Cardiac fibroblast (primary cell): ENCODE measurements at regions not wholly inside any gene's neighbourhood (a gene's known extent, or its start where the extent isn't known, plus 50 kb on each side); places are given as distances from the start of the nearest gene placed in this dataset.

Experiments
- DNase-seq, 2 donors: peaks; one replicate each; pipeline versions ENCODE4 v3.0.0 to v3.0.0-alpha.2; 2010; ENCODE audit warnings: low read depth in 2 of 2
- H3K4me3 ChIP-seq, 2 donors: replicated peaks in 1 of 2; 1 replicate in 1 of 2; 2 replicates in 1 of 2; pipeline ENCODE4 v1.5.1; 2011; ENCODE audit warnings: low read depth in 2 of 2, low read length in 2 of 2, mild to moderate bottlenecking in 2 of 2, moderate library complexity in 1 of 2
- TF ChIP-seq, protein P1 (sequence below): IDR thresholded peaks from one replicate; pipeline ENCODE4 v1.5.1; 2011; ENCODE audit warnings: low read depth, mild to moderate bottlenecking, low read length, inconsistent platforms

DNA sequence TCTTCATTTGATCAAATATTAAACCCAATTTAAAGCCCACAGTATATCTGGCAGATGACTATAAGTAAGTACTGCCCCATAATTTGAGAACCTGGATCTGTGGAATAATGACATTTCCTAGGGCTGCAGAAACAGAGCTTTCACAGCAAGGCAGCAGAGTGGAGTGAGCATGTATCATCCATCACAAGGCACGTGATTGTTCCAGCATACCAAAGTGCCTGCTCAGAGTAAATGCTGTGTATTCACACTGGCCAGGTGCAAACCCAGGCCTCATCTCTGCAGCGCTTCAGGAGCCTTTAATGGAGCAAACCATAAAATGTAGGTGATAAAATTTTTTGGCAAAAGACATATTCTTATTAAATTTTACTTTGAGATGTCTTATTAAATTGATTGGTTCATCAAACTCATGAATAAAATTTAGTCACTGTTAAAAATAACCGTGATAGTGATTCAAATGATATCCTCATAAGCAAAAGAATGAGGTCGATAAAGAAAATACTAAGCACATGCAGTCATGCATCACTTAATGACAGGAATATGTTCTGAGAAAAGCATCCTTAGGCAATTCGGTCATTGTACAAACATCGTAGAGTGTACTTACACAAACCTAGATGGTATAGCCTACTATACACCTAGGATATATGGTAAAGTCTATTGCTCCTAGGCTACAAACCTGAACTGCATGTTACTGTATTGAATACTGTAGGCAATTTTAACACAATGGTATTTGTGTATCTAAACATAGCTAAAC is 99.3 kb upstream of the SLC24A5 start:
- TF ChIP-seq, protein P1, sequence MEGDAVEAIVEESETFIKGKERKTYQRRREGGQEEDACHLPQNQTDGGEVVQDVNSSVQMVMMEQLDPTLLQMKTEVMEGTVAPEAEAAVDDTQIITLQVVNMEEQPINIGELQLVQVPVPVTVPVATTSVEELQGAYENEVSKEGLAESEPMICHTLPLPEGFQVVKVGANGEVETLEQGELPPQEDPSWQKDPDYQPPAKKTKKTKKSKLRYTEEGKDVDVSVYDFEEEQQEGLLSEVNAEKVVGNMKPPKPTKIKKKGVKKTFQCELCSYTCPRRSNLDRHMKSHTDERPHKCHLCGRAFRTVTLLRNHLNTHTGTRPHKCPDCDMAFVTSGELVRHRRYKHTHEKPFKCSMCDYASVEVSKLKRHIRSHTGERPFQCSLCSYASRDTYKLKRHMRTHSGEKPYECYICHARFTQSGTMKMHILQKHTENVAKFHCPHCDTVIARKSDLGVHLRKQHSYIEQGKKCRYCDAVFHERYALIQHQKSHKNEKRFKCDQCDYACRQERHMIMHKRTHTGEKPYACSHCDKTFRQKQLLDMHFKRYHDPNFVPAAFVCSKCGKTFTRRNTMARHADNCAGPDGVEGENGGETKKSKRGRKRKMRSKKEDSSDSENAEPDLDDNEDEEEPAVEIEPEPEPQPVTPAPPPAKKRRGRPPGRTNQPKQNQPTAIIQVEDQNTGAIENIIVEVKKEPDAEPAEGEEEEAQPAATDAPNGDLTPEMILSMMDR = no peak
- DNase-seq = no peak
- H3K4me3 ChIP-seq = no peak overlapping the region

DNA sequence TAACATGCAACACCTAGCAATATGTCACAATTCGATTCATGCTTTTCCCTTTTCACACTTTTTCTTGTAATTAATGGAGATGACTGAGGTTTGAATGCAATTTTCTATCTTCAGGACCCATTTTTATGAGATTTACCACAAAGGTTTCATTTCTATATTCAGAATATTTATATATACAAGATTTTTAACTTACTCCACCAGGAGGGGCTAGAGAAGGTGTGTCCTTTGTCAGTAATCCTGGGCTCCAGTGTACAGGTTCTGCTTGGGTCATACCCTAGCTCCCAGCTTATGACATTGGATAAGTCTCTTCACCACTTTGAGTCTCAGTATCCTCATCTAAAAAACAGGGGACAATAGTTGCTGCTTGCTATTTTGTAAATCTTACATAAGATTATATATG is 95.7 kb upstream of the SLC24A5 start:
- TF ChIP-seq, protein P1 = no peak
- no peak overlapping the region for H3K4me3 ChIP-seq
- DNase-seq = peak in 1 of 2 donors; percentile 3

DNA sequence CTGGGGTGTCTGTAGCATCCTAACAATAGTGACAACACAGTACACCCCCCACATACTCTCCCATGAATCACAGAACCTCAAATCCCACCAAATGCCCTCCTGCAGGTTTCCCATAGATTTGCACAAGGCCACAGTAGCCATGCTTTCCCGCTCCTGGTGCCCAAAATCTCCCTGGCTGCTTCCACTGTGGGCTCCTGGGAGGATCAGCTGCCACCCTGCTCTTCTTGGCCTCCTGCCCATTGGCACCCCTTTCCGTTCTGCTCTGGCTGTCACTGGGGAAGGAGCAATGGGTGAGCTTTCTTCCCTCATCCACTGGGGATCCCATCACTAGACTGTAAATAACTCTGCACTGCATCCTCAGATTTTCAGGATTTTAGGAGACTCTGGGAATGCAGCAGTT is 92.1 kb upstream of the SLC24A5 start:
- TF ChIP-seq, protein P1 = no peak
- no peak overlapping the region for H3K4me3 ChIP-seq
- DNase-seq = no peak

DNA sequence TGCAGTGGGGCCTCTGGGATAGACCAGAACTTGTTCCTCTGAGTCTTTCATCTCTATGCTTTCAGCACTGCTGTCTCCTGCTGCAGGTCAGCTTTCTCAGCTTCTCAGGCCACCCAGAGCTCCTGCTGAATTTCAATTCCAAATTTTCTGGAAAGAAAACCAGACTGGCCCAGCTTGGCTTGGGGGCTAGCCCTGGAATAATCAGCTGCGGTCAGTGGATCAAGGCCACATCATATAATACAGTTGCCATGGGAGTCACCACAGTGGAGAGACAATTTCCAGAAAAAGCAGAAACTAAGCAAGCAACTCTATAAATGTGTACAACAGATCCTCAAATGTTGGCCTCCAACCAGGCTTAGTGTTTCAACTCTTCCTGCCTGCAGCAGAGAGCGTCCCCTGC is 91.1 kb upstream of the SLC24A5 start:
- TF ChIP-seq, protein P1 = no peak
- no peak overlapping the region for H3K4me3 ChIP-seq
- no peak for DNase-seq

DNA sequence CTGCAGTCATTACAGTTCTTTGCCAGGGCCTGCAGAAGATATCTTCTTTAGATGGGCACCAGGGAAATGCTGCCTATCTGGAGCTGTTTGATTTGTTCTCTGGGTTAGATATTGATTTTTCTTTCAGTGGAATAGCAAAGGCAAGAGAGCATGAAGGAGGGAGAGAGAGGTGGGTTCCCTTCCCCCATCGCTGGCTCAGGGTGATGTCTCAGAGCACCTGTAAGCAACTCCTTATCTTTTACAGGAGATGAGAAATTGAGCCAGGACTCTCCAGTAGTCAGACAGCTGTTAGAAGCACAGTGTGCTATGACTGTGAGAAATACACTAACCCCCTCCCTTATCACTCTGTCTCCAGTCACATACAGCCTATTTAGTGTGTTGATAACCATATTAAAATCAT is 89.3 kb upstream of the SLC24A5 start:
- TF ChIP-seq, protein P1 = no peak
- no peak for DNase-seq
- no peak overlapping the region for H3K4me3 ChIP-seq

DNA sequence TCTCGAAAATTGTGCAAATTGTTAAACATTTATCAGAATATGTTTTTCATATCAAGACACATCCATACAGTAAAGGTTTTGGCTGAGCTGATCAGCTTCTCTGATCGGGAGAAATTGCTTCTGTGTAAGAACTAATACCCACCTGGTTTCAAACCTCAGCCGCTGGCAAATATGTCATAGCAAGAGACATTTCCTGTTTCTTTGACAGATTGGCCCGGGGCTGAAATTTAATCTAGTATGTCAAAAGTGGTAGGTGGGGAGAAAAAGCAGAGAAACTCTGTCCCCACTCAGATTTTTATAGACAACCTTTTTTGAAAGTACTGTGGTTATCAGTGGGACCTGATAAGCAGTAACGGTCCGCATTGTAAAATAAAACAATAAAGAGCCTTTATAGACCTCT is 88.8 kb upstream of the SLC24A5 start:
- TF ChIP-seq, protein P1 = no peak
- no peak overlapping the region for H3K4me3 ChIP-seq
- no peak for DNase-seq

DNA sequence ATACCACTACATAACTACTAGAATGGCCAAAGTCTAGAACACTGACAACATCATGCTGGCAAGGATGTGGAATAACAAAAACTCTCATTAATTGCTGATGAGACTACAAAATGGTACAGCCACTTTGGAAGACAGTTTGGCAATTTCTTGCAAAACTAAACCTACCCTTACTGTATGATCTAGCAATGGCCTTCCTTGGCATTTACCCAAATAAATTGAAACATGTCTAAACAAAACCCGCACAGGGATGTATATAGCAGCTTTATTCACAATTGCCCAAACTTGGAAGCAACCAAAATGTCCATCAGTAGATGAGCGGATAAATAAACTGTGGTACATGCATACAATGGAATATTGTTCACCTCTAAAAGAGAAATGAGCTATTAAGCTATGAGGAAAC is 87.9 kb upstream of the SLC24A5 start:
- H3K4me3 ChIP-seq = no peak overlapping the region
- DNase-seq = no peak
- TF ChIP-seq, protein P1 = no peak
